Osteocyte (in vitro differentiated cells): ENCODE measurements at regions not wholly inside any gene's neighbourhood (a gene's known extent, or its start where the extent isn't known, plus 50 kb on each side); places are given as distances from the start of the nearest gene placed in this dataset.

Experiments
- DNase-seq: peaks from one replicate; pipeline ENCODE4 v3.0.0; 2021; ENCODE audit warnings: mixed read lengths; ENCODE audit not compliant: unreplicated experiment; ENCODE audit errors: extremely low spot score
- H3K27ac Mint-ChIP-seq: one replicate; pipeline ENCODE4 v1.8.0; 2021; ENCODE audit warnings: mild to moderate bottlenecking, mixed read lengths; ENCODE audit not compliant: unreplicated experiment
- H3K27me3 Mint-ChIP-seq: one replicate; pipeline ENCODE4 v1.8.0; 2021; ENCODE audit warnings: mixed read lengths; ENCODE audit not compliant: unreplicated experiment
- H3K36me3 Mint-ChIP-seq: one replicate; pipeline ENCODE4 v1.8.0; 2021; ENCODE audit warnings: mixed read lengths; ENCODE audit not compliant: unreplicated experiment
- H3K4me1 Mint-ChIP-seq: one replicate; pipeline ENCODE4 v1.8.0; 2021; ENCODE audit warnings: mixed read lengths; ENCODE audit not compliant: unreplicated experiment
- H3K4me3 Mint-ChIP-seq: one replicate; pipeline ENCODE4 v1.8.0; 2021; ENCODE audit warnings: mild to moderate bottlenecking, moderate library complexity, mixed read lengths; ENCODE audit not compliant: unreplicated experiment
- H3K9me3 Mint-ChIP-seq: one replicate; pipeline ENCODE4 v1.8.0; 2021; ENCODE audit warnings: mixed read lengths; ENCODE audit not compliant: unreplicated experiment
- TF ChIP-seq, protein P1 (sequence below): fragments of 200-600 bp; sonication (generic); IDR thresholded peaks from 2 replicates; pipeline ENCODE4 v1.5.0; 2021; ENCODE audit warnings: antibody characterized with exemption, mild to moderate bottlenecking, moderate library complexity

DNA sequence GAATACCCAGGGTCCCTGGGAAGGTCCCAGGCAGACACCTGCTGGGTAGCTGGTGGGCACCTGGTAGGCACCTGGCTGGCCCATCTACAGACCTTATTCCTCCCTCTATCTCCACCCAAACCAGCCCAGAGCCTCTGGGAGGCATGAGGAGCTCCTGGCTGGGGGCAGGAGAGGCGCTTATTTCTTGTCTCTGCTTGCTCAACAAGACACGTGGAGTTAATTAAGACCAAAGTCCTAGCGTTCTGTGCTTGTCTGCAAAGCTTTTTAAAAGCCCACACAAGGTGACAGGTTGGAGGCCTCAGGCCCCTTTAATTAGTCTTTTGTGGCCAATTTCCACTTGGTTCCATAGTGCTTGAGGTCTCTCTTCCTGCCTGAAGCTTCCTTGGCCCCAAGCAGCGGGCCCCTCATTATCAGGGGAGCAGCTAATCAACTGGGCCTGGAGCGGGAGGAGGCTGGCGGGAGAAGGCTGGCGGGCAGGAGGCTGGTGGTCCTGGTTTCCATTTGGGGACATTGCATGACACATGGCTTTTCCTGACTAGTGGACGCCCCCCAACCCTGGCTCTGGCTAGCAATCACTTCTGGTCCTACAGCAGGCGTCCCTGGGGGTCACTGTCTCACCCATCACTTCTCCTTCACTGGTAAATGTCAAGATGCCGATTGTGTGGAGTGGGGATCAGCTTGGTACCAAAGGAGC, 65.4 kb upstream of the HDAC4 start:
- Mint-ChIP-seq H3K36me3 (no peaks in the 10 kb centered on the region), H3K9me3 (peaks cover 5% of the 10 kb centered on the region), H3K27ac (no peak overlapping the region), H3K27me3 (no peaks in the 10 kb centered on the region), H3K4me3 (no peak overlapping the region), H3K4me1 (peaks cover 13% of the 10 kb centered on the region)
- TF ChIP-seq, protein P1, sequence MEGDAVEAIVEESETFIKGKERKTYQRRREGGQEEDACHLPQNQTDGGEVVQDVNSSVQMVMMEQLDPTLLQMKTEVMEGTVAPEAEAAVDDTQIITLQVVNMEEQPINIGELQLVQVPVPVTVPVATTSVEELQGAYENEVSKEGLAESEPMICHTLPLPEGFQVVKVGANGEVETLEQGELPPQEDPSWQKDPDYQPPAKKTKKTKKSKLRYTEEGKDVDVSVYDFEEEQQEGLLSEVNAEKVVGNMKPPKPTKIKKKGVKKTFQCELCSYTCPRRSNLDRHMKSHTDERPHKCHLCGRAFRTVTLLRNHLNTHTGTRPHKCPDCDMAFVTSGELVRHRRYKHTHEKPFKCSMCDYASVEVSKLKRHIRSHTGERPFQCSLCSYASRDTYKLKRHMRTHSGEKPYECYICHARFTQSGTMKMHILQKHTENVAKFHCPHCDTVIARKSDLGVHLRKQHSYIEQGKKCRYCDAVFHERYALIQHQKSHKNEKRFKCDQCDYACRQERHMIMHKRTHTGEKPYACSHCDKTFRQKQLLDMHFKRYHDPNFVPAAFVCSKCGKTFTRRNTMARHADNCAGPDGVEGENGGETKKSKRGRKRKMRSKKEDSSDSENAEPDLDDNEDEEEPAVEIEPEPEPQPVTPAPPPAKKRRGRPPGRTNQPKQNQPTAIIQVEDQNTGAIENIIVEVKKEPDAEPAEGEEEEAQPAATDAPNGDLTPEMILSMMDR: no peak
- DNase-seq: peak; percentile 80

DNA sequence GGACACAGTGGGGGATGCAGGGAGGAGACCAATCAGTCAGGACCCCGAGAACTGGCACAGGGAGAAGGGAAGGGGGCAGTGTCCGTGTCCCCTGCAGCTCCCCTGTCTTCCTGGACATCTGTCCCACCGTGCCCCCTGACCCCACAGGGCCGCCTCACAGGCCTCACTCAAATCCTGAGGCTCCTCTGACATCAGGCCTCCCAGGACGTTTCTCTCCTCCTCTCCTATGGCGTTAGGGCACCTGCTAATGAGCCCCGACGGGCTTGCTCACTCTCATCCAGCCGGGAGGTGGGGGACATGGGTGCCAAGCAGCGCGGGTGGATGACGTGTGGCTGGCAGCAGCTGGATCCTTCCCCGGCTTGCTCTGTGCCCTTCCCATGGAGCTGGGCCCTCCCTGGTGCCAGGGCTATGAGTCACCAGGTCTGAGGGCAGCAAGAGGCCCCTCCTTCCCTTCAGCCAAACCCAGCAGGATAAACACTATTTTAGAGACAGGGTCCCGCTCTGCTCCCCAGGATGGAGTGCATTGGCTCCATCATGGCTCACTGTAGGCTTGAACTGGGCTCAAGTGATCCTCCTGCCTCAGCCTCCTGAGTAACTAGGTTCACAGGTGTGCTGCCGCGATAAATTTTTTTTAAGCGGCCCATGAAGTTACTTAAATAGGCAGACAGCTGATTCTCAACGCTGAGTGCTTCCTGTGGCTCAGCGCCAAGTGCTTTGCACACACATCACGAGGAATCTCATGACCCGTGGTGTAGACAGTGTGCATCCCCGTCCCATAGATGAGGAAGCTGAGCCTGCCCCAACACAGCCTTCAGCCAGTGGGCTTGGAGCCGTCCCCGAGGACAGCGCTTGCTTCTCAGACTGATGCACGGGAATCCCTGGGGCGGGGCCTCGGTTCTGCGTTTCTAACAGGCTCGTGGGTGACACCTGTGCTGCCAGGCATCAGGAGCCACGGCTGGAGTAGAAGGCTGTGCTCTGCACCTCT, 64.5 kb upstream of the HDAC4 start:
- H3K27ac Mint-ChIP-seq: peak overlapping the region; percentile 64

DNA sequence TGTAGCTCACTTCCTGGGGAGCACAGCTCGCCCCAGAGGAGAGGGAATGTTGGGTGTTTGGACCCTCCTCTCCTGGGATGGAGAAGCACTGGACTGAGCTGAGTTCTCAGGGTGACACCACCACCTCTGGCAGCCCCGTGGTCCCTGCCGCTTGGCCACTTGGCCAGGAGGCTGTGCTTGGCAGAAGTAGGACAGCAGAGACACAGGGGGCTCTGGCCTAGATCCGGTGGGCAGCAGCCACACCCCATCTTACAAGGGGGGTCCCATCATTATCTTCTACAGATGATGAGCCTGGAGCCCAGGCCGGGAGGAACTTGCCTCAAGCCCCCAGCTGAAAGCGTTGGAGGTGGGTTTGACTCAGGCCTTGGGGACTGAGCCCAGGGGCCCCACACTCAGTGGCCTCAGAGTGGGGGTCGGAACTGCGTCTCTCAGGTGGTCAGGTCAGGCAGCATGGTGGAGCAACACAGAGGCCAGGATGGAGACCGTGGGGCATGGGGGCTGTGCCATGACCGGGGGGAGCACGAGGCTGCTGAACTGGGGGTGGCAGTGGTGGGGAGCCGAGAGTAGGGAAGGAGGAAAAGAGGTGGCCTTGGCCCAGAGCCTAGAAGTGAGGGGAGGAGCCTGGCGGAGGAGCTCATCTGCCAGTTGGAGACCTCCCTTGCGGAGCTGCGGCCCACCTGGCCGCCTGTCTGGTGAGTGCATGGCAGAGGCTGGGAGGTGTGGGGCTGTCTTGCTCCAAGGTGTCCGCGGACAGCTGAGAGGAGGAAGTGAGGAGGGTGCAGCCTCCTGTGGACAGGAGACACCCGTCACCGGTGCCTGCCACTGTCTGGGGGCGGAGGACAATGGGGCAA, 63.6 kb upstream of the HDAC4 start:
- peaks cover 10% of the 10 kb centered on the region for H3K9me3 Mint-ChIP-seq
- peaks cover 13% of the 10 kb centered on the region for H3K4me1 Mint-ChIP-seq
- peak; percentile 83 for DNase-seq
- no peak overlapping the region for H3K27ac Mint-ChIP-seq
- H3K4me3 Mint-ChIP-seq: no peak overlapping the region
- H3K36me3 Mint-ChIP-seq: no peaks in the 10 kb centered on the region
- TF ChIP-seq, protein P1: no peak
- H3K27me3 Mint-ChIP-seq: no peaks in the 10 kb centered on the region

More for the DNA sequence above, 64.5 kb upstream of the HDAC4 start:
- DNase-seq: peak; percentile 83
- Mint-ChIP-seq H3K36me3 (no peaks in the 10 kb centered on the region), H3K4me3 (no peak overlapping the region), H3K9me3 (peaks cover 5% of the 10 kb centered on the region), H3K27me3 (no peaks in the 10 kb centered on the region), H3K4me1 (peaks cover 13% of the 10 kb centered on the region)
- TF ChIP-seq, protein P1: no peak

DNA sequence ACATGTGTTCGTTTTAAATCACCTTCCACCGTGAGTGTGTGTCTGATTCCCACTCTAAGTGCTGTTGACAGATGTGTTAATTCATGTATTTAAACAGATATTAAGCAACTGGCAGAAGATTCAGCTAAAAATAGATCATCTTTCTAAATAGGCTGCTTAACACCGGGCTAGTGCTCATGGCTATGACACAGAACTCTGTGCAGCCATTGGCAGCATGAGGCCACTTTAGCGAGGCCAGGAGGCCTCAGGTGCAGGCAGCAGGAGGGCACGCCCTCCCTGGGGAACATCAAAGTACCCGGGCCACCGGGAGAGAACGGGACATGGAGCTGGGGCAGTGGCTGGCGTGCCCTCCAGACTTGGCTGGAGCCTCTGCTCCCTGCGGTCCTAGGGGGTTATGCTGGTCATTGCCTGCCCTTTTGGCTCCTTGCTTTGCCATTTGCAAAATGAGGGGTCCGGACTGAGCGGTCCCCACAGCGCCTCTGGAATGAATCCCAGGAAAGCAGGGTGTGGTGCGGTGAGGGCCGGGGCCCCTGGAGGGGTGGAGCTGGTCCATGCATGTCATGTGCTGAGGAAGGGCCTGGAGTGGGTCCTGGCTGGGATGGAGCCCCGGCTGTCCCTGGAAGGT, 62.8 kb upstream of the HDAC4 start:
- peak; percentile 83 for DNase-seq
- H3K27me3 Mint-ChIP-seq: no peaks in the 10 kb centered on the region
- peaks cover 10% of the 10 kb centered on the region for H3K9me3 Mint-ChIP-seq
- H3K36me3 Mint-ChIP-seq: no peaks in the 10 kb centered on the region
- no peak overlapping the region for H3K27ac Mint-ChIP-seq
- peaks cover 13% of the 10 kb centered on the region for H3K4me1 Mint-ChIP-seq
- TF ChIP-seq, protein P1: no peak
- no peak overlapping the region for H3K4me3 Mint-ChIP-seq
